Mesodermal cell (in vitro differentiated cells): ENCODE measurements at regions not wholly inside any gene's neighbourhood (a gene's known extent, or its start where the extent isn't known, plus 50 kb on each side); places are given as distances from the start of the nearest gene placed in this dataset.

ENCODE experiments used
- H3K27ac ChIP-seq: 2 replicates; pipeline ENCODE4 v1.7.0; 2013; ENCODE audit warnings: mild to moderate bottlenecking, low read depth, low read length, moderate library complexity; ENCODE audit not compliant: severe bottlenecking
- H3K36me3 ChIP-seq: 2 replicates; pipeline ENCODE4 v1.7.1; 2013; ENCODE audit warnings: mild to moderate bottlenecking, low read length, moderate library complexity; ENCODE audit not compliant: control insufficient read depth, insufficient read depth
- H3K4me1 ChIP-seq: one replicate; pipeline ENCODE4 v1.7.1; 2013; ENCODE audit warnings: mild to moderate bottlenecking, low read length; ENCODE audit not compliant: insufficient read depth, control insufficient read depth, poor library complexity, severe bottlenecking
- H3K4me3 ChIP-seq: 2 replicates; pipeline ENCODE4 v1.7.0; 2013; ENCODE audit warnings: low read length, control low read depth, mild to moderate bottlenecking; ENCODE audit not compliant: insufficient read depth, poor library complexity, severe bottlenecking; ENCODE audit errors: extremely low read depth
- H3K9me3 ChIP-seq: 2 replicates; pipeline ENCODE4 v1.7.1; 2013; ENCODE audit warnings: mild to moderate bottlenecking, low read length, moderate library complexity; ENCODE audit not compliant: control insufficient read depth
- WGBS, 2 experiments: methylation state at CpG; one replicate each; pipeline ENCODE4 v1.1.5; 2013; ENCODE audit warnings: missing lambda C conversion rate in 2 of 2; ENCODE audit not compliant: insufficient coverage in 2 of 2; 5-methylcytosine and 5-hydroxymethylcytosine counted together

- Histone ChIP-seq H3K36me3 (no peaks in the 10 kb centered on the region), H3K27ac (peak overlapping the region; percentile 39), H3K4me1 (peaks cover 7% of the 10 kb centered on the region), H3K9me3 (no peaks in the 10 kb centered on the region), H3K4me3 (no peak overlapping the region)
- WGBS, 2 experiments, result 40% methylated on average over 1 of the region's 10 CpGs; no CpG with 5 or more reads in 1 of the 2 experiments
These were observed 65.7 kb upstream of the SOX5 start for GRCh38 chr12:24014915-24015832.

- no peaks in the 10 kb centered on the region for H3K36me3 ChIP-seq
- H3K27ac ChIP-seq, result no peak overlapping the region
- 100% methylated on average over 1 of the region's 4 CpGs; no CpG with 5 or more reads in 1 of the 2 experiments for WGBS, 2 experiments
- H3K4me3 ChIP-seq, result no peak overlapping the region
- H3K9me3 ChIP-seq, result no peaks in the 10 kb centered on the region
- H3K4me1 ChIP-seq, result peaks cover 7% of the 10 kb centered on the region
These were observed 64.8 kb upstream of the SOX5 start for GRCh38 chr12:24014240-24014639.

GRCh38 chr12:24012528-24012927 lies 63.1 kb upstream of the SOX5 start:
- no CpG with 5 or more reads among the region's 1 CpG for WGBS, 2 experiments
- peaks cover 7% of the 10 kb centered on the region for H3K4me1 ChIP-seq
- H3K36me3 ChIP-seq, result no peaks in the 10 kb centered on the region
- H3K4me3 ChIP-seq, result no peak overlapping the region
- no peak overlapping the region for H3K27ac ChIP-seq
- H3K9me3 ChIP-seq, result no peaks in the 10 kb centered on the region

GRCh38 chr12:24011927-24012507 lies 62.5 kb upstream of the SOX5 start:
- 100% methylated on average over 1 of the region's 3 CpGs; no CpG with 5 or more reads in 1 of the 2 experiments for WGBS, 2 experiments
- Histone ChIP-seq H3K36me3 (no peaks in the 10 kb centered on the region), H3K4me3 (no peak overlapping the region), H3K4me1 (peaks cover 7% of the 10 kb centered on the region), H3K27ac (no peak overlapping the region), H3K9me3 (no peaks in the 10 kb centered on the region)

- no peak overlapping the region for H3K4me3 ChIP-seq
- no peaks in the 10 kb centered on the region for H3K4me1 ChIP-seq
- no peaks in the 10 kb centered on the region for H3K9me3 ChIP-seq
- 100% methylated on average over 1 of the region's 2 CpGs; no CpG with 5 or more reads in 1 of the 2 experiments for WGBS, 2 experiments
- no peak overlapping the region for H3K27ac ChIP-seq
- H3K36me3 ChIP-seq, result no peaks in the 10 kb centered on the region
These were observed 58.7 kb upstream of the SOX5 start for GRCh38 chr12:24008166-24008565.
